Loucy (cell line): ENCODE measurements at regions not wholly inside any gene's neighbourhood (a gene's known extent, or its start where the extent isn't known, plus 50 kb on each side); places are given as distances from the start of the nearest gene placed in this dataset.

Experiments used
- CTCF ChIP-seq: fragments of 200-600 bp; sonication (generic); conservative IDR thresholded peaks from 2 replicates; pipeline ENCODE4 v1.5.1; 2014; ENCODE audit warnings: mild to moderate bottlenecking, antibody characterized with exemption, low read length
- EZH2phosphoT487 ChIP-seq: fragments of 200-600 bp; IDR thresholded peaks from 2 replicates; pipeline ENCODE4 v1.6.1; 2018; ENCODE audit warnings: antibody characterized with exemption, mild to moderate bottlenecking, moderate library complexity, borderline replicate concordance

GRCh38 chr2:123656590-123656989, 368.5 kb upstream of the CNTNAP5 start:
- no peak for TF ChIP-seq CTCF
- TF ChIP-seq EZH2phosphoT487 = no peak
